H1 (cell line): ENCODE measurements at regions not wholly inside any gene's neighbourhood (a gene's known extent, or its start where the extent isn't known, plus 50 kb on each side); places are given as distances from the start of the nearest gene placed in this dataset.

Experiments
- CTCF ChIP-seq, 3 experiments: IDR thresholded peaks; 1 replicate in 2 of 3; 2 replicates in 1 of 3; pipeline versions ENCODE4 v1.5.1 to v1.6.1; 2011; ENCODE audit warnings: low read length in 3 of 3, mild to moderate bottlenecking in 3 of 3, inconsistent platforms in 2 of 3, low read depth in 1 of 3, moderate library complexity in 1 of 3; ENCODE audit not compliant: insufficient read depth in 1 of 3; ENCODE audit errors: control extremely low read depth in 1 of 3
- GTF2F1 ChIP-seq: IDR thresholded peaks from 2 replicates; pipeline ENCODE4 v1.6.1; 2012; ENCODE audit warnings: low read depth, low read length, improper control_type of control experiment, borderline replicate concordance
- HDAC2 ChIP-seq, 2 experiments: fragments of 300-600 bp in 1 of 2; sonication (generic) in 1 of 2; IDR thresholded peaks; 2 replicates each; pipeline ENCODE4 v1.6.1; 2011 to 2012; ENCODE audit warnings: low read depth in 2 of 2, low read length in 2 of 2, mild to moderate bottlenecking in 2 of 2, moderate library complexity in 2 of 2, borderline replicate concordance in 1 of 2, inconsistent platforms in 1 of 2
- MAX ChIP-seq: IDR thresholded peaks from 2 replicates; pipeline ENCODE4 v1.6.1; 2012; ENCODE audit warnings: inconsistent platforms
- POLR2A ChIP-seq, 2 experiments: IDR thresholded peaks; 1 replicate in 1 of 2; 2 replicates in 1 of 2; pipeline ENCODE4 v1.6.1; 2011; ENCODE audit warnings: low read depth in 2 of 2, low read length in 2 of 2, mild to moderate bottlenecking in 2 of 2; ENCODE audit errors: control extremely low read depth in 1 of 2
- POLR2AphosphoS5 ChIP-seq: IDR thresholded peaks from 2 replicates; pipeline ENCODE4 v1.6.1; 2011; ENCODE audit warnings: low read depth, low read length
- RAD21 ChIP-seq, 2 experiments: IDR thresholded peaks in 1 of 2; conservative IDR thresholded peaks in 1 of 2; 2 replicates each; pipeline ENCODE4 v1.6.1; 2011; ENCODE audit warnings: low read depth in 2 of 2, low read length in 2 of 2, improper control_type of control experiment in 1 of 2, inconsistent platforms in 1 of 2, mild to moderate bottlenecking in 1 of 2, moderate library complexity in 1 of 2
- USF2 ChIP-seq: IDR thresholded peaks from 2 replicates; pipeline ENCODE4 v1.6.1; 2011; ENCODE audit warnings: low read length, improper control_type of control experiment

GRCh38 chr2:129175051-129175450, 804.4 kb upstream of the RAB6C start:
- TF ChIP-seq RAD21 (IDR thresholded peaks at IDR 0.05 in 1 of 2, conservative IDR thresholded peaks at IDR 0.05 in 1 of 2; ENCODE audit: low read depth in 2 of 2, low read length in 2 of 2) (no peak), CTCF (IDR thresholded peaks at IDR 0.05; ENCODE audit: control extremely low read depth in 1 of 3, insufficient read depth in 1 of 3, low read depth in 1 of 3, low read length in 3 of 3) (no peak), POLR2A (IDR thresholded peaks at IDR 0.05; ENCODE audit: control extremely low read depth in 1 of 2, low read depth in 2 of 2, low read length in 2 of 2) (no peak), GTF2F1 (no peak), POLR2AphosphoS5 (no peak), HDAC2 (IDR thresholded peaks at IDR 0.05; ENCODE audit: borderline replicate concordance in 1 of 2, low read depth in 2 of 2, low read length in 2 of 2) (no peak), MAX (no peak), USF2 (no peak)
